GM03348 (cell line): ENCODE measurements at regions not wholly inside any gene's neighbourhood (a gene's known extent, or its start where the extent isn't known, plus 50 kb on each side); places are given as distances from the start of the nearest gene placed in this dataset.

ENCODE experiments used
- DNase-seq: peaks from one replicate; pipeline ENCODE4 v3.0.0; 2012; ENCODE audit warnings: low spot score

DNA sequence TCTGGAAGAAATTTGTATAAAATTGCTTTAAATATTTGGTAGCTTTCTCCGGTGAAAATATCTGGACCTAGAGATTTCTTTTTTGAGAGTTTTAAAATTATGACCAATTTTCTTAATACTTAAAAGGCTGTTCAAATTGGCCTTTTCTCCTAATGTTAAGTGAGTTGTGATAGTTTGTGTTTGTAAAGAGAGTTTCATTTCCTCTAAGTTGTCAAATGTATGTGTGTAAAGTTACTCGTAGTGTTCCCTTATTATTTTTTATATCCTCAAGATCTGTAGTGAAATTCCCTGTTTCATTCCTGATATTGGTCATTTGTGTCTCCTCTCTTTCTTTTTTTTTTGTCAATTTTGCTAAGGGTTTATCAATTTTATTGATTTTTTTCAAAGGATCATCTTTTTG is 92.6 kb upstream of the CTNNB1 start:
- DNase-seq: no peak

- DNase-seq: no peak
These were observed 88.3 kb upstream of the CTNNB1 start for GRCh38 chr3:41111011-41111410.

DNA sequence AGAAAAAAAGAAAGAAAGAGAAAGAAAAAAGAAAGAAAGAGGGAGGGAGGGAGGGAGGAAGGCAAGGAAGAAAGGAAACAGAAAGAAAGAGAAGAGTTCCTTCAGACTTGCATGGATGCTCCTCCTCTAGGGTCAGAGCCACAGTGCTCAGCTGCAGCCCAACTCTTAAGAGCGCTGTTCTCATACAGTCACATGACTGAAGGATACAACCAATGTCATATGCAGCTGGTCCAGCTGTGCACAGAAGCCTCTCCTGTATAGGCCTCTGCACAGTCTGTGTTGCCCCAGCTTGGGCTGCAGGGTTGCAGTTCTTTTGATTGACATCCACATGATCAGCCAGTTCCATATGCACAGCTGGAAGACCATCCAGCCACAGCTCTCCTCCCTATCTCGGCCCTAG is 86.8 kb upstream of the CTNNB1 start:
- DNase-seq: no peak

DNA sequence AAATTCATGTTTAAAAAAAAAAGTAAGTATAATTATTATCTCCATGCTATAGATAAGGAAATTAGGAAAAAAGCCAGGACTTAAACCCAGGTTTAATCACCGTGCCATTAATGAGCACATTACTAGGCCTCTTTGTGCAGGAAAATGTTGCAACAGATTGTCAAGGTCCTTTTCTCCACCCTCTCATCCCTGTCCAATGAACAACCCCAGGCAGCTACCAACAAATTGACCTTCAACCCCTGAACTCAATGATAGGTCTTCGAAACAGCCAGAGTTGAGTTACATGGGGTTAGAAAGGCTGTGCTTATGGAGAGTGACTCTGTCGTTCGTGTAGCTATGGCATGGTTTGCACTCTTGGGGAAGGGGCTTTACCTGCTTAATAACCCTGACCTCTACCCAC is 84.2 kb upstream of the CTNNB1 start:
- no peak for DNase-seq

- no peak for DNase-seq
These were observed 82.5 kb upstream of the CTNNB1 start for GRCh38 chr3:41116851-41117250.

- peak; percentile 46 for DNase-seq
These were observed 81.9 kb upstream of the CTNNB1 start for GRCh38 chr3:41117398-41117870.

- no peak for DNase-seq
These were observed 80.6 kb upstream of the CTNNB1 start for GRCh38 chr3:41118461-41119390.

- no peak for DNase-seq
These were observed 78.8 kb upstream of the CTNNB1 start for GRCh38 chr3:41120460-41120859.

- DNase-seq: no peak
These were observed 74.0 kb upstream of the CTNNB1 start for GRCh38 chr3:41125258-41125657.

GRCh38 chr3:41126472-41126871 is 72.8 kb upstream of the CTNNB1 start:
- DNase-seq: no peak

DNA sequence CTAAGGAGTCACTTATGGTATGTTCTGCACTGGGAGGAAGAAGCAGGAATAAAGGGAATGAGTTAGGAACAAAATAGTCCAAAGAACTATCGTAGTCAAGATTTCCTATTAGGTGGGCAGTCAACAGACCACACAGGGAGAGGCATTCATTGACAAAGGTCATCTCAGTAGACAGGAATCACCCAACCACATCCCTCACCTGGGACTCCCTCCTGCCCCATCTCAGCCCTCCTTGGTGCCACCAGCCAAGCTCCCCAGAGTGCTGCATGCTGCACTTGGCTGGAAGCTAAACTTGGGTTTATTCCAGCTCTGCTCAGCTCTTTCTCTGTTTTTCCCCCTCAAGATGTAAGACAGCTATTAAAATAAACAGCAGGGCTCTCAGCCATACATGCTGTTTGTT is 72.3 kb upstream of the CTNNB1 start:
- no peak for DNase-seq

- DNase-seq: no peak
These were observed 71.9 kb upstream of the CTNNB1 start for GRCh38 chr3:41127414-41127813.

- no peak for DNase-seq
These were observed 69.6 kb upstream of the CTNNB1 start for GRCh38 chr3:41129731-41130130.

DNA sequence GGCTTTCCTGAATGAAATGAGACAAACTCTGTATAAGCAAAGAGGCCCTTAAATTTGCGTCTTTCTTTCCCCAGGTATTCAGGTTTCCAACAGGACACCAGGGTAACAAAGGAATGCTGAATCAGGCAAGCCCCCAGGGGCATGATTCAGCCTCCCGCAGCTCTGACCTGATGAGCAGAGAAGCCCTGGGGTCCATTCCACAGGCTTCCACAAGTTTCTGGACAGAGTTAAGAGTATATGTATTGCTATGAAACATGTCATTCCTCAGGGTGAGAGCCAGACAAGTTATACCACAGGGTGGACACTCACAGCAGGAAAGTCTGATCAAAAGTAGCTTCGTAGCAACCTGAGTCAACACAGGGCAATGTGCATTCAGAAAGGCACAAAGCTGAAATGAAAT is 68.1 kb upstream of the CTNNB1 start:
- no peak for DNase-seq

- DNase-seq: no peak
These were observed 61.6 kb upstream of the CTNNB1 start for GRCh38 chr3:41137686-41138111.

GRCh38 chr3:41138146-41138545 is 61.2 kb upstream of the CTNNB1 start:
- no peak for DNase-seq

GRCh38 chr3:41138601-41139000 is 60.7 kb upstream of the CTNNB1 start:
- no peak for DNase-seq

DNA sequence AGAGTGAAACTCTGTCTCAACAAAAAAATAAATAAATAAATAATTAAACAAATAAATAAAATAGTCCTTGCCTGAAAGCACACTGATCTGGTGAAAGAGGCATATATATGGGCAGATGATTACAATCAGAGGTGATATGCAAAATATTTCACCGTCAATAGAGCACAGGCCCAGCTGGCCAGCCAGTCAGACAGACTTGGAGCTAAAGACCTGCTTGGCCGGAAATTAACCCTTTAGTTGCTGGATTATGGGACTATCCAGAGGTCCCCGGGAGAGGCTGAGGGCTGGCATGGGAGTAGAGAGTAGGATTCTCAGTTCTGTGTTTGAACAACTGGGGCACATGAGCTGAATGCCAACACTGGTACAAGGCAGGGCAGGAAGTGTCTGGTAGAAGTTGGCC is 59.1 kb upstream of the CTNNB1 start:
- DNase-seq: no peak

GRCh38 chr3:41141433-41142167 is 57.7 kb upstream of the CTNNB1 start:
- DNase-seq: no peak

GRCh38 chr3:41143421-41144031 is 55.8 kb upstream of the CTNNB1 start:
- DNase-seq: no peak

GRCh38 chr3:41144631-41145030 is 54.7 kb upstream of the CTNNB1 start:
- DNase-seq: no peak

DNA sequence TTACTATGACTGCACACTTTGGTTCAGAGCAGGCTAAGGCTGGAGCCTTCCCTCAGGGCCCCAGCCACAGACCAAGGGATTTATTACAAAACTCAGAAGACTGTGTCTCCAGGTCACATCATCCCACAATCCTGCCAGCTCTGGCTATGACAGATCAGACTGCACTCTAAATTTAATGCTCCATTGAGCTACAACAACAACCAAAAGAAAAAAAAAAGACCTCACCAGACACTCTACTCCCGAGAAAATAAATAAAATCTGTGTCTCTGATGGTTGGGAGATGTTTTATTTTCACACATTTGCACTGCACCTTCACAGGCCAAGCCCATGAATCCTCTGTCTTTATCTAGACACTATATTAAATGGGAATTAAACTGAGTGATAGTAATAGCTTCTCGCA is 50.8 kb upstream of the CTNNB1 start:
- no peak for DNase-seq

GRCh38 chr3:41148901-41149300 is 50.4 kb upstream of the CTNNB1 start:
- DNase-seq: no peak
